CD4-positive, alpha-beta T cell treated with Interleukin-15 for 4 hours (primary cell): ENCODE measurements at regions not wholly inside any gene's neighbourhood (a gene's known extent, or its start where the extent isn't known, plus 50 kb on each side); places are given as distances from the start of the nearest gene placed in this dataset.
"Not testable (repeated sequence)": the region's sequence is repeated elsewhere in the genome, so short reads cannot be mapped to it uniquely, and the experiment has no call there.

Experiments used
- DNase-seq: peaks from one replicate; pipeline ENCODE4 v3.0.0-alpha.2; 2020; ENCODE audit warnings: low spot score

- no peak for DNase-seq
Observed at GRCh38 chr6:145547594-145548335, 187.6 kb downstream of the EPM2A start.

GRCh38 chr6:145548933-145549648, 186.2 kb downstream of the EPM2A start:
- no peak for DNase-seq

GRCh38 chr6:145551164-145551563, 184.2 kb downstream of the EPM2A start:
- no peak for DNase-seq

- DNase-seq, result no peak
Observed at GRCh38 chr6:145555084-145555483, 180.2 kb downstream of the EPM2A start.

- DNase-seq, result no peak
Observed at GRCh38 chr6:145557474-145557873, 177.8 kb downstream of the EPM2A start.

- no peak for DNase-seq
Observed at GRCh38 chr6:145559836-145560235, 175.5 kb downstream of the EPM2A start.

GRCh38 chr6:145561095-145562072, 173.9 kb downstream of the EPM2A start:
- no peak for DNase-seq

GRCh38 chr6:145562771-145563615, 172.3 kb downstream of the EPM2A start:
- DNase-seq, result no peak

GRCh38 chr6:145564553-145564952, 170.8 kb downstream of the EPM2A start:
- DNase-seq, result no peak

- no peak for DNase-seq
Observed at GRCh38 chr6:145567684-145568252, 167.6 kb downstream of the EPM2A start.

- DNase-seq, result no peak
Observed at GRCh38 chr6:145569140-145569539, 166.2 kb downstream of the EPM2A start.

- DNase-seq, result not testable (repeated sequence)
Observed at GRCh38 chr6:145570336-145570735, 165.0 kb downstream of the EPM2A start.

- DNase-seq, result not testable (repeated sequence)
Observed at GRCh38 chr6:145574269-145574668, 161.1 kb downstream of the EPM2A start.
